Stimulated activated effector memory CD8-positive, alpha-beta T cell treated with anti-CD3 and anti-CD28 coated beads, Interleukin-12 subunit alpha, Interleukin-12 subunit beta, amount 100 ng/mL, for 72 hours (primary cell): ENCODE measurements at regions not wholly inside any gene's neighbourhood (a gene's known extent, or its start where the extent isn't known, plus 50 kb on each side); places are given as distances from the start of the nearest gene placed in this dataset.
"Not testable (repeated sequence)": the region's sequence is repeated elsewhere in the genome, so short reads cannot be mapped to it uniquely, and the experiment has no call there.

ENCODE experiments used
- ATAC-seq: fragments of 150-1000 bp; cut with Tn5 transposase; 2 replicates; pipeline ENCODE4 v1.10.0; 2021
- DNase-seq, 2 donors: peaks; one replicate each; pipeline ENCODE4 v3.0.0; 2021 to 2022; ENCODE audit warnings: low spot score in 2 of 2
- H3K27ac Mint-ChIP-seq: one replicate; pipeline ENCODE4 v1.8.0; 2022; ENCODE audit warnings: mild to moderate bottlenecking, mixed read lengths
- H3K36me3 Mint-ChIP-seq: one replicate; pipeline ENCODE4 v1.8.0; 2022; ENCODE audit warnings: mild to moderate bottlenecking, mixed read lengths
- H3K4me1 Mint-ChIP-seq: one replicate; pipeline ENCODE4 v1.8.0; 2022; ENCODE audit warnings: mixed read lengths
- H3K4me3 Mint-ChIP-seq: one replicate; pipeline ENCODE4 v1.8.0; 2022; ENCODE audit warnings: mild to moderate bottlenecking, mixed read lengths
- H3K9me3 Mint-ChIP-seq: one replicate; pipeline ENCODE4 v1.8.0; 2022; ENCODE audit warnings: mixed read lengths

DNA sequence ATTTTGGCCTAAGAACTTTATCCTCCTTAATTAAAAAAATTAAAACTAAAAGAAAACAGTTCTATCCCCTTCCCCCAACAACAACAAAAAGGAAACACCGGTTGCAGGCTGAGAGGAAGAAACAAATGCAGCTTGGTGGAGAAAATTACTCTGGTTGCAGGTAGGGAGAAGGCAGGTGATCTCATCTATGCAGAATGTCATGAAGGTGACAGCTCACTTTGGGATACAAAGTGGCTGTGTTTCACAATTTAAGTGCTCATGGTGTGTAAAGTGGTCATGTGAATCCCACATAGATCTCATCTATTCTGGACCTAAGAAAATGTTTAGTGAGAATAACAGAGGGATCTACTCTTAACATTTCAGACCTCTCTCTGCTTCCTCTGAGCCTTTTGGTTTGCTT lies 219.7 kb upstream of the PKP2 start:
- H3K36me3 Mint-ChIP-seq, result no peaks in the 10 kb centered on the region
- H3K4me1 Mint-ChIP-seq, result no peaks in the 10 kb centered on the region
- no peak overlapping the region for H3K27ac Mint-ChIP-seq
- H3K9me3 Mint-ChIP-seq, result peaks cover 6% of the 10 kb centered on the region
- DNase-seq (no peak), ATAC-seq (no peak)
- H3K4me3 Mint-ChIP-seq, result no peak overlapping the region

GRCh38 chr12:33115716-33116115 lies 219.1 kb upstream of the PKP2 start:
- Mint-ChIP-seq H3K27ac (no peak overlapping the region), H3K4me3 (no peak overlapping the region), H3K4me1 (no peaks in the 10 kb centered on the region), H3K36me3 (no peaks in the 10 kb centered on the region), H3K9me3 (peaks cover 6% of the 10 kb centered on the region)
- no peak for DNase-seq
- no peak for ATAC-seq

DNA sequence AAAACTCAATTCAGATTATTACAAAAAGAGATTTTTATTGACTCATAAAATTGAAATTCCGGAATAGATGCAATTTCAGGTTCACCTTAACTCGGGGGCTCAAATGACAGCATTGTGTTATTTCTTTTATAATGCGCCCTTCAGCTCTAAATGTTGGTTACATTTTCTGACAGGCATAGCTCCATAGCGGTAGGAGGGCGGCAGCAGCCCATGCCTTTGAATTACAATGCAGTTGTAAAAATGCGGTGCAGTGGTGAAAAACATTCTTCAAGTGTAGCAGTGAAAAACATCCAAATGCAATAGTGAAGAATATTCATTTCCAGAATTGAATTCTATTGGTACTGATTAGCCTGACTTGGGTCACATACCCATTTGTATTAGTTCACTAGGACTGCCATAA lies 215.3 kb upstream of the PKP2 start:
- ATAC-seq (no peak), DNase-seq (no peak)
- Mint-ChIP-seq H3K27ac (no peak overlapping the region), H3K4me1 (no peaks in the 10 kb centered on the region), H3K4me3 (no peak overlapping the region), H3K36me3 (no peaks in the 10 kb centered on the region), H3K9me3 (peaks cover 6% of the 10 kb centered on the region)

GRCh38 chr12:33107827-33108226 lies 211.2 kb upstream of the PKP2 start:
- not testable (repeated sequence) for H3K9me3 Mint-ChIP-seq

DNA sequence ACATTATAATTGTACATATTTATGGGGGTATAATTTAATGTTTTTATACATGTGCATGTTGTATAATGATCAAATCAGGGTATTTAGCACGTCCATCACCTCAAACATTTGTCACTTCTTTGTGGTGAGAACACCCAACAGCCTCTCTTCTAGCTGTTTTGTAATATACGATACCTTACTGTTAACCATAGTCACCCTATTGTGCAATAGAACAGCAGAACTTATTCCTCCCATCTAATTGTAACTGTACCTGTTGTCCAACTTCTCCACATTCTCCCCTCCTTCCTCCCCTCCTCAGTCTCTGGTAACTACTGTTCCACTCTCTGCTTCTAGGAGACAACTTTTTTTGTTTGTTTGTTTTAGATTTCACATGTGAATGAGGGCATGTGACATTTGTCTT lies 197.0 kb upstream of the PKP2 start:
- H3K9me3 Mint-ChIP-seq, result peaks cover 6% of the 10 kb centered on the region
- no peak overlapping the region for H3K27ac Mint-ChIP-seq
- H3K4me1 Mint-ChIP-seq, result no peaks in the 10 kb centered on the region
- ATAC-seq (no peak), DNase-seq (no peak)
- no peaks in the 10 kb centered on the region for H3K36me3 Mint-ChIP-seq
- H3K4me3 Mint-ChIP-seq, result no peak overlapping the region

More at GRCh38 chr12:33107827-33108226, 211.2 kb upstream of the PKP2 start:
- not testable (repeated sequence) for H3K27ac Mint-ChIP-seq, H3K4me3 Mint-ChIP-seq, H3K4me1 Mint-ChIP-seq, H3K36me3 Mint-ChIP-seq, ATAC-seq, DNase-seq

DNA sequence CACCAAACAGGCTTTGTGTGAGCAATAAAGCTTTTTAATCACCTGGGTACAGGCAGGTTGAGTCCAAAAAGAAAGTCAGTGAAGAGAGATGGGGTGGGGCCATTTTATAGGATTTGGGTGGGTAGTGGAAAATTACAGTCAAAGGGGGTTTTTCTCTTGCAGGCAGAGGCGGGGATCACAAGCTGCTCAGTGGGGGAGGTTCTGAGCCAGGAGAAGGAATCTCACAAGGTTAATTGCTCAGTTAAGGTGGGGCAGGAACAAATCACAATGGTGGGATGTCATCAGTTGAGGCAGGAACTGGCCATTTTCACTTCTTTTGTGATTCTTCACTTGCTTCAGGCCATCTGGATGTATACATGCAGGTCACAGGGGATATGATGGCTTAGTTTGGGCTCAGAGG lies 191.3 kb upstream of the PKP2 start:
- not testable (repeated sequence) for ATAC-seq, H3K36me3 Mint-ChIP-seq, DNase-seq, H3K4me3 Mint-ChIP-seq, H3K9me3 Mint-ChIP-seq, H3K27ac Mint-ChIP-seq, H3K4me1 Mint-ChIP-seq

- H3K27ac Mint-ChIP-seq, ATAC-seq, H3K4me1 Mint-ChIP-seq, DNase-seq, H3K36me3 Mint-ChIP-seq, H3K4me3 Mint-ChIP-seq: not testable (repeated sequence)
- peaks cover 13% of the 10 kb centered on the region for H3K9me3 Mint-ChIP-seq
Measured at GRCh38 chr12:33076401-33076800, 179.8 kb upstream of the PKP2 start.

- not testable (repeated sequence) for H3K4me1 Mint-ChIP-seq, H3K4me3 Mint-ChIP-seq, H3K36me3 Mint-ChIP-seq, ATAC-seq, H3K27ac Mint-ChIP-seq, DNase-seq
- peaks cover 13% of the 10 kb centered on the region for H3K9me3 Mint-ChIP-seq
Measured at GRCh38 chr12:33075130-33075766, 178.7 kb upstream of the PKP2 start.

DNA sequence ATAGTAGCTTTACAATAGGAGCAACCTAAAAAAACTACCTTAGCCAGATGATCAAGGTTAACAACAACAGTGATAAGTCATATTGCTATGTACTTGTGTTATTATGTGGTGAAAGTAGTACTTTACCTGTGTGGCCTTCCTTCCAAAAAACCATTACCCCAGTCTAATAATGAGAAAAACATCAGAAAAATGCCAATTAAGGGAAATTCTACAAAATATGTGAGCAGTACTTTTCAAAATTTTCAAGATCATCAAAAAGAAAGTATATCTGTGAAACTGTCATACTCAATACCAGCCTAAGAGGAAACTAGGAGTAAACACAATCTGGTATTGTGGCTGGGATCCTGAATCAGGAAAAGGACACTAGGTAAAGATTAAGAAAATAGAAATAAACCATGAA lies 165.3 kb upstream of the PKP2 start:
- no peak overlapping the region for H3K4me3 Mint-ChIP-seq
- peaks cover 6% of the 10 kb centered on the region for H3K9me3 Mint-ChIP-seq
- no peaks in the 10 kb centered on the region for H3K36me3 Mint-ChIP-seq
- no peaks in the 10 kb centered on the region for H3K4me1 Mint-ChIP-seq
- ATAC-seq (no peak), DNase-seq (no peak)
- H3K27ac Mint-ChIP-seq, result no peak overlapping the region

DNA sequence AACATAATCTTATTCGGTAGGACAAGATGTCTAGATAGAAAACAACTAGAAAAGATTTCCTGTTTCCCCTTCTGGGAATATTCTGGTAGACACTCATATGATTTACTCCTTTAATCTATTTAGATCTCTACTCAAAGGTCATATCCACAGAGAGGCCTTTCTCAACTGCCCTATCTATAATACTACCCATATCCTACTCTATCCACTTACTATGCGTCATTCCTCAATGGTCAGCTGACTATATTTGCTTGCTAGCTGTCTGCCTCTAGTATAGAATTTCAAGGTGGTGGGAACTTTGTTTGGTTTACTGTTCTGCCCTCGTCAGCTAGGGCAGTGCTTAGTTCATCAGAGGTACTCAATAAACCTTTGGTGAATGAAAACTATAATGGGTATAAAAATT lies 157.8 kb upstream of the PKP2 start:
- no peak overlapping the region for H3K27ac Mint-ChIP-seq
- DNase-seq (no peak), ATAC-seq (no peak)
- peaks cover 2% of the 10 kb centered on the region for H3K9me3 Mint-ChIP-seq
- no peaks in the 10 kb centered on the region for H3K36me3 Mint-ChIP-seq
- no peaks in the 10 kb centered on the region for H3K4me1 Mint-ChIP-seq
- no peak overlapping the region for H3K4me3 Mint-ChIP-seq

DNA sequence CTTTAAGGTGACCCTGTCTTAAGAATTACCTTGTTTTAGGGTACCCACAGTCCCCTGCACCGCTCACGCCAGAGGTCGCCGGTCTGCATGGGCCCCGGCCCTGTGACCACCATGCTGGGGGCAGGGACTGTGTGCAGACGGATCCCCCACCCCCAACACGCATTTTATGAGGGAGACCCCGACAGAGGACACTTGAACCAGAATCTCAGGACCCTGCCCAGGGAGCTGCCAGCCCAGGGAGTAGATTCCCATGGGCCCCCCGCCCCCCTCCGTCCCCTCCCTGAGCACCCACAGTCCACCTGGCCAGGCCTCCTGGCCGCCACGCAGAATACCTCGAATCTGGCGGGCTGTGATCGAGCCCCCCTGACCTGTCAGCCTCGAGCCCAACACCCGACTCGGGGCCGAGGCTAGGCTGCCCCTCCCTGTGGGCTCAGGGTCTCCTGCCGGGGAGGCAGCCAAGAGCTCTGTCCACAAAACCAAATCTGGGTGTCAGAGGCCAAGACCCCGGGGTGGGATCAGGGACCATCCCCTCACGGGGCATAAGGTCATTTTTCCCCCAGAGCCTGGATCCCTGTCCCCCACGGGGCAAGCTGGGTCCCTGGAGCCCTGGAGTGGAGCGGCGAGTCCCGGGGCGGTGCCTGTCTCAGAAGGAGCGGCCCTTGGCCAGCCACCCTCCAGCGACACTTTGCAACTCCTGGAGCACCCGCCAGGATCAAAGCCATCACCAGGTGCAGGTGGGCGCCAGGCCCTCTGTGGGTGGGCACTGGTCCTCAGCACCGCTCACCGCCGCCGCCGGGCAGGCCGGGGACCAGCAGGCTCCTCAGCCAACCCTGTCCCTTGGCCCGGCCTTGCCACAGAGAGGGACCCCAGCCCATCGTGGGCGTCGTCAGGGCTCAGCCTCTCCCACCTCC lies 155.8 kb upstream of the PKP2 start:
- no peak for DNase-seq
- Mint-ChIP-seq H3K9me3 (peaks cover 2% of the 10 kb centered on the region), H3K27ac (no peak overlapping the region), H3K4me3 (no peak overlapping the region), H3K36me3 (no peaks in the 10 kb centered on the region), H3K4me1 (no peaks in the 10 kb centered on the region)
- peak; percentile 19 for ATAC-seq

DNA sequence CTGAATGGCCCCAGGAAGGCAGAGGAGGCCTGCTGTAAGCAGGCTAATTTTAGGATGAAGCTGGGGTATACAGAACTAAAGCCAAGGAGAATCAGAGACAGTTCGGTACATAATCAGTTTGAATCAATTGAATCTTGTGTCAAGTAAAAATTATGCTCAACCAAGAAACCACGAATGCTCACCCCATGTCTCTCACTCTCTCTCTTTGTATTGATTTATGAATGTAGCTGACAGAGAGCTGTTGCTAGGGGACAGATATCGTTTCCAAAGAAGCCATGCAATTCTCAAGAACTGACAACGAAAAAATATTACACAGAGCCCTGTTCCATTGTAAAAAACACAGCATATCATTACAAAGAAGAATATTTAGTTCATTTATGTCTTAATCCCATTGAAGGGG lies 151.1 kb upstream of the PKP2 start:
- H3K9me3 Mint-ChIP-seq, result no peaks in the 10 kb centered on the region
- ATAC-seq (no peak), DNase-seq (no peak)
- no peak overlapping the region for H3K4me3 Mint-ChIP-seq
- no peaks in the 10 kb centered on the region for H3K4me1 Mint-ChIP-seq
- no peaks in the 10 kb centered on the region for H3K36me3 Mint-ChIP-seq
- no peak overlapping the region for H3K27ac Mint-ChIP-seq

- Mint-ChIP-seq H3K27ac (no peak overlapping the region), H3K9me3 (no peaks in the 10 kb centered on the region), H3K4me1 (no peaks in the 10 kb centered on the region), H3K4me3 (no peak overlapping the region), H3K36me3 (no peaks in the 10 kb centered on the region)
- ATAC-seq, result no peak
- no peak for DNase-seq
Measured at GRCh38 chr12:33044447-33044846, 147.9 kb upstream of the PKP2 start.

DNA sequence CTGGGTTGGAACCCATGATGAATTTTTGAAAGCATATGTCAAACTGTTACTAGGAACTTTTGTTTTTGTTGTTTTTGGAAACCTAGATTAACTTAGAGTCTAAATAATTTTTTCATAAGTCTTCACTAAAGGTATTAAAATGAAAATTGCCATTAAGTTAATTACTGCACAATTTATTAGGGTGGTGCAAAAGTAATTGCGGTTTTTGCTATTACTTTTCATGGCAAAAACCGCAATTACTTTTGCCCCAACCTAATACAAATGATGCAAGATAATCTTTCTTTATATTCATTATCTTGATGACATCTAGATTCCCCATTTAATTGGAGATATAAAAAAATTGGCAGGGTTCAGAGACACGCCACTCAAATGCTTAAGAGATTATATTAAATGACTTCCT lies 145.0 kb upstream of the PKP2 start:
- no peaks in the 10 kb centered on the region for H3K4me1 Mint-ChIP-seq
- DNase-seq (no peak), ATAC-seq (no peak)
- H3K9me3 Mint-ChIP-seq, result no peaks in the 10 kb centered on the region
- H3K36me3 Mint-ChIP-seq, result no peaks in the 10 kb centered on the region
- H3K4me3 Mint-ChIP-seq, result no peak overlapping the region
- no peak overlapping the region for H3K27ac Mint-ChIP-seq

GRCh38 chr12:33033999-33034398 lies 137.4 kb upstream of the PKP2 start:
- H3K36me3 Mint-ChIP-seq, H3K4me1 Mint-ChIP-seq, DNase-seq, H3K4me3 Mint-ChIP-seq, H3K9me3 Mint-ChIP-seq, H3K27ac Mint-ChIP-seq, ATAC-seq: not testable (repeated sequence)

DNA sequence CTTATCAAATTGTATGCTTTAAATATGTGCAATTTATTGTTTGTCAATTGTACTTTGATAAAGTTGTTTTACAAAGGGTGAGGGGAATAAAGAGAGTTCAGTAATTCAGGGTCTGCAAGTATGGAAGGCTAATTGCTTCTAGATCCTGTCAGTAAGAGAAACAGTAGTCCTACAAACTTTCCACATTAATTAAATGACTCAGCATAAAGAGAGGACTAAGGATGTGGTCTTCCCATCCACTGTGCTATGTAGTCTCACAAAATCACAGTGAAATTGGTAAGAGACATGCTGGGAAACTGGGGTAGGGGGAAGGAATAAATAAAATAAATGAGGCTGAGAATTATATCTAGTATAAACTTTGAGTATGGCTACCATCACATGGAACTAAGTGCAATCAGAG lies 130.2 kb upstream of the PKP2 start:
- H3K36me3 Mint-ChIP-seq, result no peaks in the 10 kb centered on the region

More for the DNA sequence above, 130.2 kb upstream of the PKP2 start:
- ATAC-seq (no peak), DNase-seq (no peak)
- H3K9me3 Mint-ChIP-seq, result no peaks in the 10 kb centered on the region
- no peak overlapping the region for H3K27ac Mint-ChIP-seq
- H3K4me1 Mint-ChIP-seq, result no peaks in the 10 kb centered on the region
- H3K4me3 Mint-ChIP-seq, result no peak overlapping the region
